Forelimb muscle (tissue), 1 donor: ENCODE measurements at regions not wholly inside any gene's neighbourhood (a gene's known extent, or its start where the extent isn't known, plus 50 kb on each side); places are given as distances from the start of the nearest gene placed in this dataset.
A peak's percentile ranks its signal among the peaks of the same experiment; 100 is the strongest.

Experiments
- DNase-seq: peaks from one replicate; pipeline ENCODE4 v3.0.0-alpha.2; 2013; ENCODE audit warnings: low read depth

DNA sequence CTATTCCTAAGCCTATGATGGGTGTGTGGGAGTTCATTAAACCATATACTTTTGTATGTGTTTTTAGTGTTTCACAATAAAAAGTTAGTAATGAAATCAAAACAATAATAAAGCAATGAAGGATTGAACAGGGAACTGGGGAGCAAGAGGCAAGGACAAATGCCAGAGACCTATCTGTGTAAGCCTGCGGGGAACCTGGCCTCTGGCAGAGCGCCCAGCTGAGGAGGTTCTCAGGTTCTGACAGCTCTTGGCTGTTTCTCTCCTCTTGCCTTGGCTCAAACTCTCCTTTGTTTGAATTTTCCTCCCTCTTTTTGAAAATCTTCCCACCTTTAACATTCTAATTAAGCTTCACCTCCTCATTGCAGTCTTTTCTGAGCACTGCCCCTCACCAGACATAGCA, 200.0 kb upstream of the NCKAP5 start:
- no peak for DNase-seq

DNA sequence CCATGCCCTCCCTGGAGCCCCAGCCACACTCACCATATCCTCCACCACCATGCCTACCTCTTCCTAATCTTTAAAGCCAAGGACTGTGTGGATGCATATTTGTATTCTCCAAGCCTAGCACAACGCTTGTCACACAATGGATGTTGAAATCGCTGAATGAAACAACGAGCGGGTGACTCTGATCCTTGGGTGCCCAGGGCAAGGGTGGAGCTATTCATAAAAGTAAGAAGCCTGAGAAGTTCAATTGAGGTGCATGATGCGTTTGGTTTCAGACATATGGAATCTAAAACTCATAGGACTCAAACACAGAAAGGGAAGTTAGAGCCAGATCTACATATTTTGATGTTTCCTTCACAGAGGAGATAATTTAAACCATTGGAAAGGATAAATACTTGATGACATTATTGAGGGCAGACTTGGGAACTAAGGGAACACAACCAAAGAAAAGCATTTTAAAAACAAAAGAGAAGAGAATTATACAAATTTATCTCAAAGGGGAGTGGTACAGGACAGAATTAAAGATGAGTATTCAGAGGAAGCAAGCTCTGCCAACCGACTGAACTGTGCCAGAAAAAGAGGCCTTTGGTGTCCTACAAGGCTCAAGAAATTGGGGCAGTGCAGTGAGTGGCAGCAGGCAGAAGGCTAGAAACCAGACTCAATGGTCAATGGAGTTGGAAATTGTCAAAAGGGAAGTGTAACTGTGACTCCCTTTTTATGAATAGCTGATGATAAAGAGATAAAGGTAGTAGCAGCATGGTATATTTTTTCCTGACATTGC, 200.6 kb upstream of the NCKAP5 start:
- DNase-seq = no peak

DNA sequence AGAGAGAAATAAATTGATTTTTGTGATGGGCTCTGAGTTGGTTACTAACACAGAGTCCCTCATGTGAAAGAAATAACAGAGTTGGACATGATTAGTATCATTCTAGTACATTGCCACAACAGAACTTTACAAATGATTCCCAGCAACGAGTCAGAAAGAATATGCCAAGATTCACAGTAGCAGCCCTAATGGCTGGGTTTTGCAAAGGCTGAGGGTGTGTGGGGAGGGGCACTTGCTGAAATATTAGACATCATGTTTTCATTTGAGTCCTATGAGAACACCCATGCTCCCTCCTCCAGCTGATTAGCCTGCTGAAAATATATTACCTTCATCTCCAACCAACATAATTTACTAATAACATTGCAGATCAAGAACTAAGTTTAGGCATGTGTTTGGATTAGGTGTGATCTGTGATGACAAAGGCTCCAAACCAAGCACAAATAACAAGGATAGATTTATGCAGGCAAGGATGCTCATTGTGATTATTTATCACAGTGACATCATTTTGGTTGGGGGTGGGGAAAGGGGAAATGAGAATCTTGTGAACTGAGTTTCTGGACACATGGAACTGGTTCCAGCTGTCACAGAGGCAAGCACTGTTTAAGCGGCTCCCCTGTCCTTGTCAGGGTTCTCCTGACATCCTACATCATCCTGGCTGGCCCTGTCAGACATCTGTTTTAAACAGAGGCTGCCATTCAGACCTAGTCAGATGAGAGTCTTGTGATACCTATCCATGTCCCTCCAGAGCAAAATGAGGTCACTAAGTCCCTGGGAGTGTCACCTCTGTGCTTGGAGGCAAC, 205.8 kb upstream of the NCKAP5 start:
- peak; percentile 56 for DNase-seq

DNA sequence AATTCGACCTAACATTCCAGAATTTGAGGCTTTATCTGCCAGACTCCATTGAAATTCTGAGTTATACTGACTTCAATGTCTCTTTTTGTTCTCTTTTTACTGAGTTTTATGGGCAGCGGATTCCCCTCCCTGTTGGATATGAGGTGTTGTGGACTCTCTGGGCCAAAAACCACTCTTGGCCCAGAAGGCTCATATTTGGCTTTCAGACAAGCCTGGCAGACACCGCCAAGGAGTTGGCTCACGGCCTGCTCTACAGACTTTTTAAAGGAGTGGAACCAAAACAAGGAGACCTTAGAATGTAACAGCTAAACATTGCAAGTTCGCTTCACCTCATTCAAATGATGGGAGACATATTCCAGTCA, 206.4 kb upstream of the NCKAP5 start:
- no peak for DNase-seq

DNA sequence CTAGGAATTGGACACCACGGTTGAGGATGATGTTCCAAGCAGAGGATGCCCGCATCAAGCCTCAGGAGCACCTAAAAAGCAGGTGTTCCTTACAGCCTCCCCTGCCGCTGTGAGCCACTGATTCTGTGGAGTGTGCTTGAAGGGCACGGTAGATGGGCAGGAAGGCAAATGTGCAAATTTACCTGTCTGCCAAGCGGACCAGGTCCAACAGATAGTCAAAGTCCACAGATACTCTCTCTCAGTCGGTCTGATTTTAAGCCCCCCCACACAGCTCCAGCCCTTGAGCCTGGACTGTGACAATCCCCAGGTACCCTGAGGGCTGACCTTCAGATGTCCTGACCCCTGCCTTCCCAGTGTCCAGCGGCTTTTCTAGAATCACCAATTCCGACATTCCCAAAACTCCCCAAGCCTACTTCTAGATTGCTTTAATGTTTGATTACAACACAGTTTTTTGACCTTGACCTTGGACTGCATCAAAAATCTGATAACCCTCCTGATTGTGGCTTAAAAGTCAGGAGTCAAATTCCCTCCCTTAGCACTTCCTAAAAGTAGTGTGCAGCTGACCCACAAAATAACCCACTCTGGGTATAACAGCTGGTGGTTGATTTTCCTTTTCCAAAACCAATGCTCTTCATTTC, 208.8 kb upstream of the NCKAP5 start:
- DNase-seq = no peak

DNA sequence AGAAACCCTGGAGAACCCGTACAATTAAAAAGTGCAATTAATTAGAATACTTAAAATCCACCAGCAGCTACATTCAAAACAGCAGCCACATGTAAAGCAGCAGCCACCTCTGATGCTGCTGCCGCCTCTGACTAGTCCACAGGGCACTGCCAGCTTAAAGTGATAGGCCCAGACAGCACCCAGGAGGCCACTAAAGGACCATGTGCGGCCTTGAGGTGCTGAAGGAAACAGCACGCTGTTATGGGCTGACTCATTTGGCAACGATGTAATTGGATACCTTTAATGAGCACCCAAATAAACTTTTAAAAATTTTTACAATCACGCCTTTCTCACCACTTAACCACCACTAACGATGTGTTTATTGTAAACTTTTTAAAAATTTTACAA, 209.3 kb upstream of the NCKAP5 start:
- DNase-seq = no peak

DNA sequence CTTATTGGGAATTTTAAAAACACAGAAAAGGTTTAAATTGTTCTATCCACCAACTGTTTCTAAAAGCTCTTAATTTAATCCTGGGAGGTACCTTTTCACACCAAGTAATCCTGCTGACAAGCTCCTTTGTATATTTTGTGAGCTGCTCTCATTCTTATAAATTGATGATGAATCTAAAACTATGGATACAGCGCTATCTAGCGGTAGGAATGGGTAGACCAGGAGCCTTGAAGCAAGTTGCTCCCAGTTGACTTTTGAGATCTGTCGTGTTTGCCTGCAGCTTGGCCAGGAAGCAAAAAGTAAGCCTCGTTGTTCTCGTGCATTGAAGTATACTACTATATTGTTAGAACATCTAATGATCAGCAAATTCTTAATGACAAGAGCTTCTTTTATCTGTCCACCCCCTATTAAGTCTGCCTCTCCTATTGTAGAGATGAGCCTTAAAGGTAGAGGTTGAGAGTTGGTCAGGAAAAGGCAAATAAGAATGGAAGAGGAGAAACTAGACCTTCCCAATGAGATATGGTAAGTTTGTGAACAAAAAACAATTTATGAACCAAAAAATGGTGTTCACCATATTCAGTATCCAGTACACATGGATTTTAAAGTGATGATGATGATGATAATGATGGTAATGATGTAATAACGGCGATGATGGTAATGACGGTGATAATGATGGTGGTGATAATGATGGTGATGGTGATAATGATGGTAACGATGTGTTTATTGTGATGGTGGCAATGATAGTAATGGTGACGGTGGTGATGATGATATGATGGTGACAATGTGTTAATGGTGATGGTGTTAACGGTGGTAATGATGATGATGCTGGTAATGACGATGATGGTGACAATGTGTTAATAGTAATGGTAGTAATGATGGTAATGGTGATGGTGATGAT, 212.1 kb upstream of the NCKAP5 start:
- DNase-seq = peak; percentile 65

DNA sequence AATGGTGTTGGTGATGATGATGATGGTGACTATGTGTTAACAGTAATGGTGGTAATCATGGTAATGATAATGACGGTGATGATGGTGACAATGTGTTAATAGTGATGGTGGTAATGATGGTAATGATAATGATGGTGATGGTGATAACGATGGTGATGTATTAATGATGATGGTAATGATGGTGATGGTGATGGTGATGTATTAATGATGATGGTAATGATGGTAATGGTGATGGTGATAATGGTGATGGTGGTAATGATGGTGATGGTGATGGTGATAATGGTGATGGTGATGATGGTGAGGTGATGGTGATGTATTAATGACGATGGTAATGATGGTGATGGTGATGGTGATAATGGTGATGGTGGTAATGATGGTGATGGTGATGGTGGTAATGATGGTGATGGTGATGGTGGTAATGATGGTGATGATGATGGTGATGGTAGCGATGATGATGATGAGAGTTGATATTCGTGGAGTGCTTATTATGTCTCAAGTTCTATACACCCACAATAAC, 212.8 kb upstream of the NCKAP5 start:
- DNase-seq = no peak

DNA sequence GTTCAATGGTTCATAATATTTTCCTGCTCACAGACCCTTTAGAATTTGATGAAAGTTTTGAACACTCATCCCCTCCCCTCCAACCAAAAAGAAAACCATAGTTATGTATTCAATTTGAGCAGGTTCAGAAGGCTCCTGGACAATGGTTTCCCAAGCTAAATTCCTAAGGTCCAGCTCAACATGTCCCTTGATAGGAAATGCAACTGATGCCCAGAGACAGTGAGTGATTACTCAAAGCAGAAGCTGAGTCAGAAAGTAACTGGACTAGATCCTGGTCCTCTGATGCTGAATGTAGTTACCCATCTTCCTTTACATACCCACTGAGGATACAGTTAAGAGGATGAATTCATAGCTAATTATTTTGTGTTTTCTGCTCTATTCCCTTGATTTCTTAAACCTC, 218.9 kb upstream of the NCKAP5 start:
- no peak for DNase-seq

DNA sequence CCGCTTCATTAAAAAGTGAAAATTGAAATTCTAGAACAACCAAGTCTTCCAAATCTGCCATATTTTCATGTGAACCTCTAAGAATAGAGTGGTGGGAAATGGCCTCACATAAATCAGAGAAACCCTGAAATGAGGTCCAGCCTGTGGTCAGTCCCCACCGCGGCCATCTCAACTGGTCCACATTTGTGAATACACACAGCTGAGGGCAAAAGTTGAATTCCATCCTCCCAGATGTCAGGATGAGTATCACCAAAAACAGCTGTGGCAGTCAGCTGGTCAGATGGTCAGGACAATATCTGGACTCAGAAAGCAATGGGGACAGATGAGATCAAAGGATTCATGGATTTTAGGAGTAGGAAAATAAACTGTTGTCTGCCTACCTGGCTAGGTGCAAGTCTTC, 219.4 kb upstream of the NCKAP5 start:
- DNase-seq = no peak

DNA sequence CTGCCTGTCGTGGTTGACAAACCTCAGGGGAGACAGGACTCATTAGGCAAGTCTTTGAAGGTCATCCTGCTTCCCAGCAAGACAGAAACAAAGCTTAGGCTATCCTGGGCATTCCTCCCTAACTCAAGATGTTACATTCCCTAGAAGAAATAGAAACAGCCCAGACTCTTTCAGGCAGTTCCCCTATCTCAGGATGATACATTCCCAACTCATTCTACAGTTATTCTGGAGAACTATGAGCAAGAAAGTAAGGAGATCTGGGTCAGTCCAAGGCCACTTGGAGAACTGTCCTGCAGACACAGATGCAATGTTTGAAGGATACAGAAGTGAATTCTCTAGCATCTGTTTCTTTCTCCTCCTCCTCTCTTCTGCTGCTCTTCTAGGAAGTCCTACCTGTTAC, 220.1 kb upstream of the NCKAP5 start:
- no peak for DNase-seq

DNA sequence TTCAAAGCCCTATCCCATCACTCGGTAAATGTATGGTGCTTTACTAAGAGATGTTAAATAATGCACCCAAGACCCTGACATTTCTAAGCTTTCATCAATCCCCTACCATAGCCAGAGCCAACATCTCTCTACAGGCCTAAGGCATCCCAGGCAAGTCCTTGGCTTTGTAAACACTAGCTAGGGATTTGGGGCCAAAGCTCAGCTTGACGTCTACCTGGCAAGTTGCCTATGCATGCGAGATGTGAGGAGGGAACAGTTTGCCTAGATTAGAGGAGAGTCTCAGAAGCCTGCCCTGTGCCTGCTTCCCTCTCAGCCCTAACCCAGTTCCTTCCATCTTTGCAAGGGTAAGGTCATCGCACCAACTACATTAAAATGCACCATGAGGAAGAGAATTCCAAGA, 221.5 kb upstream of the NCKAP5 start:
- DNase-seq = no peak

DNA sequence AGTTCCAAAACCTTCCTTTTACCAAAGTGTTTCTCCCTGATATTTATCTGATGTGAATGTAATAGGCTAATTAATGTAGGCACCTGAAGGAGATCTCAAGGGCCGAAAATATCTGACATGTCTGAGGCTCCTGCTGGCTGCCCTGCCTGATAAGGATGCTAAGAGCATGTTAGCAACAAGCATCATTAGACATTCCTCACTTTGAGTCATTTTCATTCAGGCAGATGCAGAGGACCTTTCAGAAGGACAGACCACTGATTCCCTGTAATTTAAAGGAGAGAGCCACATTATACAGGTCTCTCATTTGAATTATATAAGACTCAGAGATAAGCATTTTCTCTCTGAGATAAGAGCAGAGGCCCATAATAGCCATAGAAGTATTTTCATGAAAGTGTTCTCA, 222.4 kb upstream of the NCKAP5 start:
- DNase-seq = no peak

DNA sequence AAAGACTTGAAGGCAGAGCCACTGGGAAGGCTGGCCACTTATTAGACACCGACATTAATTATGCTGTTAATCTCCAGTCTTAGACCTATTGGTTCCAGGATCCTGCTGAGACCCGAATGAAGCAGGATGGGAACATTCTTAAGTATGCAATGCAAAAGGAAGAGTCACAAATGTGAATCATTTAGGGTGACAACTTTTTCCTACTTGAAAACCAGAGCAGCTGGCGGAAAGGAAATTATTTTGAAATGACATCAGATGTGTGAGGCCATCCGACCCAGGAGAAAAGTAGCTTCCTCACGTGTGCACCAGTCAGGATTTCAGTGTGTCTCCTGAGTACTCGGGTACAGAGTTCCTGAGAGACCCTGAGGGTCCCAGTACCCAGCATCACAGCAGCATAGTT, 222.9 kb upstream of the NCKAP5 start:
- DNase-seq = no peak

DNA sequence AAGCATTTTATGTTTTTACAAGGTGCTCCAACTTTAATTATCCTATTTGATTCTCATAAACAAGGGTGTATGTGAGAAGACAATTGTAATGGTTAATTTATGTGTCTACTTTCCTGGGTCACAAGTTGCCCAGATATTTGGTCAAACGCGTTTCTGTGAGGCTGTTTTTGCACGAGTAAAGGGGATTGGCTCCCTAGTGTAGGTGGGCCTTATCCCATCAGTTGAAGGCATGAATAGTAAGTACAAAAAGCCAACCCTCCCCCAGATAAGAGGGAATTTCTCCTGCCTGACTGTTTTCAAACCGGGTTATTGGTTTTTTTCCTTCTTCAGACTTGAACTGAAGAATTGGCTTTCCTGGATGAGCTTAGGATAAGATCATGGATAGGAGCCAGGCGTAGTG, 224.0 kb upstream of the NCKAP5 start:
- no peak for DNase-seq

DNA sequence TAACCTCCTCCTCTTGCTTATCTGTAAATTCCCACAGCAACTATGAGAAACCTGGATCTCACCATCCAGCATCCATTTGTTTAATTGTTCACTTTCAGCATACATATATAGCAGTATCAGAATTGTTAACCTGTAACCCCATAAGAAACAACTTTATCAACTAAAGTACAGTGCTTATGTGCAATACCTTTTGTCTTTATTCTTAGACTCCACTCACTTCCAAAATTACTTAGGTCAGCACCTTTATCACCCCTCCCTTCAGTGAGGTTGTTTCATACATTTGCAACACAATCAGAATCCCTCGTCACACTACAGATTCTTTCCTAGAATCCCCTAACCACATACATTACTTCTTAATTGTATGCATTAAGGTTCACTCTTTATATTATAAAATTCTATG, 225.9 kb upstream of the NCKAP5 start:
- DNase-seq = no peak

DNA sequence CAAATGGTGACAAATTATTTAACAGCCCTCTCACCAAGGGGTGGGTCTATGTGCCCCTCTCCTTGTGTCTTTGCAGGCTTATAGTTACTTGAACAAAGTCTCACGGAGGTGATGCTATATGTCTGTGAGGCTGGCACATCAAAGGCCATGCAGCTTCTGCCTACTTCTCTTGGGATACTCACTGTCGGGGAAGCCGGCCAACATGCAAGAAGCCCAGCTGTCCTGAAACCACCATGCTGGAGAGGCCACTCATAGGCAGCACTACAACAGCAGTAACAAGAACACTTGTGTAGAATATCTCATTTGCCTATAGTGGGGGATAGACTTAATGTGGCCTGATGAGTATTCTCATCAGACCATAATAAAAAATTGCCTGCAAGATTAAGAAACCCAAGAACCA, 233.7 kb upstream of the NCKAP5 start:
- DNase-seq = no peak

DNA sequence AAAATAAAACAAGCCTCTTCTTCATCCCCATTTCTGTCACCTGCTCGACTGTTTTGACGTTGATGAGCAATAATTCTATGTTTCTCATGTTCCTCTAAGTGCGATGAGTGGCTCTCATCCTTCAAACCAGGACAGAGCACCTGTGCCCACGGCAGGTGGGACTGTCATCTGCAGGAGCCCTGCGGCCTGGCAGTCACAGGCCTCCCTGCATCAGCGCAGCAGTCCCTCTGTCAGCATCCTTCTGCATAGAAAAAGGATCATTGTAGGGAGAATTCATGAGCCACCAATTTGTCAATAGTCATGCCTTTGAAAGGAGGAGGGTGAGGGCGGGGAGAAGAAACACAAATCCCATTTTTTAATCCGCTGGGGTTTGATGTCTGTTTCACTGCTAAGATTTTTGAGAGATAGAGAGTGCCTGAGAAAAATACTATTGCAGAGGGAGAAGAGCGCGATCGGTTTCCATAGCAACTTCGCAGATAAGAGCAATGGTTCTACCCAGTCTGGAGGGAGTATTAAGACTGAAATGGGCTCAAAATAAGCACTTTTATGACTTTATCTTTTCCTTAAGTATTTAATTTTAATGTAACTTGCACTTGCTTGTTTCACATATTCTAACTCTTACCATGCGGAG, 234.3 kb upstream of the NCKAP5 start:
- DNase-seq = no peak

DNA sequence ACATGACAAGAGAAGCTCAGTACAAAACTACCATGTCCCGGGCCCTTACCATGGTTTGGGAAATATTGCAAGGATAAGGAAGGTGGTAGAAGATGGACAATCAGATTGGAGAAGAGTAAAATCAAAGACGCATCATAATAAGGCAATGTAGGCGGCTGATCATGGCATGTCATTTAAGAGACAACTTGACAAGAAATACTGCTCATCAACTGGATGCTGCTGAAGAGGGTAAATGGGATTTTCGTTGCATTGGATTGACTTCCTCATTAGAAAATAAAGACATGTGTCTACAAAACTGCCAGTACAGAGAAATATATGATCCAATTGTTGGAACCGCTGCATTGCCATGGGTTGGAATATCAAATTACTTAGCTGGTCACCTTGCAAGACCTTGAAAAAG, 238.3 kb upstream of the NCKAP5 start:
- DNase-seq = no peak

DNA sequence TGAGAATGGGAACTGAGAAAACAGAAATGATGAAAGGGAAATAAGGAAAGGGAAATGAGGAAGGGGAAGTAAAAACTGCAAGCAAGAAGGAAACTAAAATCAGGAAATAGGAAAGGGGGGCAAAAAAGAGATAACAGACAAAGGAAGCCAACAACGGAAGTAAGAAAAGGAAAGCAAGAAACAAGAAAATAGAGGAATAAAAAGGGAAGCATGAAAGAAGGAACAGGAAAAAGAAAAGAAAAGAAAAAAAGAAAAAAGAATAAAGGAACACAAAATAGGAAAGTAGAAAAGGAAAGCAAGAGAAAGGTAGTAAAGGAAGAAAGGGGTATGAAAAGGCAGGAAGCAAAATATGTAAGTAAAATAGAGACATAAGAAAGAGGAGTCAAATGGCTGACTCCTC, 241.2 kb upstream of the NCKAP5 start:
- DNase-seq = no peak

DNA sequence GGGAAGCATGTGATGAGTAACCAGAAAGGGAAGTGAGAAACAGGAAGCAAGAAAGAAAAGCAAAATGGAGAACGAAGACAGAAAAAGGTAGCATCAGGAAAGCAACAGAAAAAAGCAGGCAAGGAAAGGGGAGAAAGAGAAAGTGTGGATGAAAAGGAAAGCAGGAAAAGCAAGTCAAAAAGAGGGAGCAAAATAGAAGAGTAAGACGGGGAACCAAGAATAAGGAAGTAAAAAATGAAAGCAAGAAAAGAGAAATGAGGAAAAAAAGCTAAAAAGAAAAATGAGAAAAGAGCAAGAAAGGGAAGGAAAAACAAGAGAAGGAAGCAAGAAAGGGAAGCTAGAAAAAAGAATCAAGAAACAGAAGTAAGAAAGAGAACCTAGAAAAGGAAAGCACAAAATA, 242.3 kb upstream of the NCKAP5 start:
- no peak for DNase-seq
